Lower lobe of right lung (tissue), 2 donors: ENCODE measurements at regions not wholly inside any gene's neighbourhood (a gene's known extent, or its start where the extent isn't known, plus 50 kb on each side); places are given as distances from the start of the nearest gene placed in this dataset.

Experiments used
- ATAC-seq, 2 donors: fragments of 200-7000 bp; cut with Tn5 transposase; one replicate each; pipeline ENCODE4 v1.9.1; 2020 to 2022; ENCODE audit warnings: mild to moderate bottlenecking in 2 of 2, moderate library complexity in 2 of 2
- DNase-seq: peaks from one replicate; pipeline ENCODE4 v3.0.0-alpha.2; 2020
- H3K27ac ChIP-seq: fragments of 200-600 bp; one replicate; pipeline ENCODE4 v1.8.0; 2022
- H3K27me3 ChIP-seq: fragments of 200-600 bp; one replicate; pipeline ENCODE4 v1.8.0; 2022; ENCODE audit warnings: low read depth
- H3K36me3 ChIP-seq: fragments of 200-600 bp; one replicate; pipeline ENCODE4 v1.8.0; 2022; ENCODE audit warnings: mild to moderate bottlenecking
- H3K4me1 ChIP-seq: fragments of 200-600 bp; one replicate; pipeline ENCODE4 v1.8.0; 2022
- H3K4me3 ChIP-seq: fragments of 200-600 bp; one replicate; pipeline ENCODE4 v1.8.0; 2022; ENCODE audit warnings: mild to moderate bottlenecking
- H3K9me3 ChIP-seq: fragments of 200-600 bp; one replicate; pipeline ENCODE4 v1.8.0; 2022
- intact Hi-C: fragments of 100-400 bp; cut with DNase I; formaldehyde crosslinking; loops from one replicate; pipeline ENCODE4 v1.11.0; 2022
- TF ChIP-seq, protein P1 (sequence below): fragments of 200-600 bp; IDR thresholded peaks from one replicate; pipeline ENCODE4 v1.8.0; 2022; ENCODE audit warnings: antibody characterized with exemption, mild to moderate bottlenecking
- donor health status: DM: no; HTN: yes; CAD: no; lungs with severe emphysema.

- Histone ChIP-seq H3K9me3 (no peaks in the 10 kb centered on the region), H3K4me3 (no peak overlapping the region), H3K27me3 (no peaks in the 10 kb centered on the region), H3K27ac (no peak overlapping the region), H3K36me3 (no peaks in the 10 kb centered on the region), H3K4me1 (peaks cover 19% of the 10 kb centered on the region)
- intact Hi-C loops = no loop called here
- DNase-seq (no peak), ATAC-seq (no peak)
- TF ChIP-seq, protein P1, sequence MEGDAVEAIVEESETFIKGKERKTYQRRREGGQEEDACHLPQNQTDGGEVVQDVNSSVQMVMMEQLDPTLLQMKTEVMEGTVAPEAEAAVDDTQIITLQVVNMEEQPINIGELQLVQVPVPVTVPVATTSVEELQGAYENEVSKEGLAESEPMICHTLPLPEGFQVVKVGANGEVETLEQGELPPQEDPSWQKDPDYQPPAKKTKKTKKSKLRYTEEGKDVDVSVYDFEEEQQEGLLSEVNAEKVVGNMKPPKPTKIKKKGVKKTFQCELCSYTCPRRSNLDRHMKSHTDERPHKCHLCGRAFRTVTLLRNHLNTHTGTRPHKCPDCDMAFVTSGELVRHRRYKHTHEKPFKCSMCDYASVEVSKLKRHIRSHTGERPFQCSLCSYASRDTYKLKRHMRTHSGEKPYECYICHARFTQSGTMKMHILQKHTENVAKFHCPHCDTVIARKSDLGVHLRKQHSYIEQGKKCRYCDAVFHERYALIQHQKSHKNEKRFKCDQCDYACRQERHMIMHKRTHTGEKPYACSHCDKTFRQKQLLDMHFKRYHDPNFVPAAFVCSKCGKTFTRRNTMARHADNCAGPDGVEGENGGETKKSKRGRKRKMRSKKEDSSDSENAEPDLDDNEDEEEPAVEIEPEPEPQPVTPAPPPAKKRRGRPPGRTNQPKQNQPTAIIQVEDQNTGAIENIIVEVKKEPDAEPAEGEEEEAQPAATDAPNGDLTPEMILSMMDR = no peak
These were observed 103.3 kb upstream of the SLC4A4 start for GRCh38 chr4:71235311-71236201.

DNA sequence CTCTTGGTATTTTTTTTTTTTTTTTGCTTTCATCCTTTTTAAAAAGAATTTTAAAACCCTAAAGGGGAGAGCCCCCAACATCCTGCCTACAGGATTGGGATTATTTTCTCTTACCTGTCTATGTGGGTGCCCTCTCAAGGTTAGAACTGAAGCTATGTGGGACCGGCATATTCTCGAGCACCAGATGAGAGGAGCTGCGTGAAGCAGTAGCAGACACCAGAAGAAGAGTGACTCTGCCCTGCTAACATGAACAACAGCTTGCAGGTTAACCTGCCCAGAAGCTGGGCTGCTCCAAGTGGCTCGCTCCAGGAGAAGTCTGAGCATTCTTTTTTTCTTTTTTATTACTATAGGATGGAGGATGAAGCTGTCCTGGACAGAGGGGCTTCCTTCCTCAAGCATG lies 102.6 kb upstream of the SLC4A4 start:
- no peaks in the 10 kb centered on the region for H3K36me3 ChIP-seq
- no peaks in the 10 kb centered on the region for H3K9me3 ChIP-seq
- TF ChIP-seq, protein P1 = no peak
- peaks cover 21% of the 10 kb centered on the region for H3K4me1 ChIP-seq
- H3K4me3 ChIP-seq = no peak overlapping the region
- no peak overlapping the region for H3K27ac ChIP-seq
- no peaks in the 10 kb centered on the region for H3K27me3 ChIP-seq
- ATAC-seq (no peak), DNase-seq (no peak)
- intact Hi-C loops = no loop called here

DNA sequence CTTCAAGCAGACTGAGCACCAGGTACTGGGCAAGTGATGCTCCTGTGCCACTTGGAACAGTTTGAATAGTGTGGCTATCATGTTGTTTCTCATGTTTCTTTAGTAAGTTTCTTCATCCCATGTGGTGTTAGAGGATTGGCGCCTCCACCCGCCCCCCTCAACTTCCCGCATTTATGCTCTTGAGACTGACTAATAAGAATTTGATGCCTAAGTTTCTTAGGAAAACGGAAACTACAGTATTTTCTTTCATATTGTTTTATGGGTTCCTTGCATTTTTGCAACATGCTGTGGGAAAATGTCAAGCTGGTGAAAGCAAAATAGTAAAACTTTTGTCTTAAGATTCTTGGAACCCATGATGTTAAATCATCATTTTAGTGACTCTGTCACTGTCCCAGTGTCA lies 101.2 kb upstream of the SLC4A4 start:
- intact Hi-C loops = no loop called here

DNA sequence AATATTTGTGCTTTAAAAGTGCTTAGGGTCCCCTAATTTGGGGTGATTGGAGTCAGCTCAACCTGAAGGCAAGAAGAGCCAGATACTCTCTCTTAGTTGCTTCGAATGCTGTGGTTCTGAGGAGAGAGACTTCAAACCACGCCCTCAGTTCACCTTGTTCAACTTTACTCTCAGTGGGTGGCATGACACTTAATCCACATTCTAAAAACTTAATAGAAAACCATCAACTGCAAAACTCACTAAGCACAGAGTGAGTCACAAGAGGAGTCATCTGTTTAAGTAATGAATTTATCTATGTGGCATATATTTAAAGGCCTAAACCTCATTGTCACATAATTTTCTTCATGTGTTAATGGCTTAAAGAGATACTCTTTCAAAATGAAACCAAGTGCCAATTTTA lies 99.5 kb upstream of the SLC4A4 start:
- Histone ChIP-seq H3K4me1 (peaks cover 19% of the 10 kb centered on the region), H3K36me3 (no peaks in the 10 kb centered on the region), H3K9me3 (no peaks in the 10 kb centered on the region), H3K27ac (no peak overlapping the region), H3K27me3 (no peaks in the 10 kb centered on the region), H3K4me3 (no peak overlapping the region)
- TF ChIP-seq, protein P1 = no peak
- no peak for DNase-seq
- intact Hi-C loops = no loop called here
- ATAC-seq = peak in 1 of 2 donors; percentile 9

More for the DNA sequence above, 101.2 kb upstream of the SLC4A4 start:
- TF ChIP-seq, protein P1 = no peak
- H3K4me3 ChIP-seq = no peak overlapping the region
- no peaks in the 10 kb centered on the region for H3K36me3 ChIP-seq
- no peaks in the 10 kb centered on the region for H3K27me3 ChIP-seq
- ATAC-seq (no peak), DNase-seq (no peak)
- H3K27ac ChIP-seq = no peak overlapping the region
- no peaks in the 10 kb centered on the region for H3K9me3 ChIP-seq
- H3K4me1 ChIP-seq = peaks cover 19% of the 10 kb centered on the region

GRCh38 chr4:71240094-71240493 lies 98.7 kb upstream of the SLC4A4 start:
- Histone ChIP-seq H3K4me3 (no peak overlapping the region), H3K36me3 (no peaks in the 10 kb centered on the region), H3K9me3 (no peaks in the 10 kb centered on the region), H3K27ac (no peak overlapping the region), H3K27me3 (no peaks in the 10 kb centered on the region), H3K4me1 (peaks cover 19% of the 10 kb centered on the region)
- intact Hi-C loops = no loop called here
- ATAC-seq (peak; percentile 16 to 56), DNase-seq (no peak)
- TF ChIP-seq, protein P1 = no peak
